Large intestine (tissue), 3 donors: ENCODE measurements at regions not wholly inside any gene's neighbourhood (a gene's known extent, or its start where the extent isn't known, plus 50 kb on each side); places are given as distances from the start of the nearest gene placed in this dataset.

ENCODE experiments used
- DNase-seq, 2 donors: peaks; one replicate each; pipeline versions ENCODE4 v3.0.0 to v3.0.0-alpha.2; 2013
- H3K27ac ChIP-seq: one replicate; pipeline ENCODE4 v1.5.1; 2013; ENCODE audit warnings: low read length
- H3K27me3 ChIP-seq: 2 replicates; pipeline ENCODE4 v1.6.1; 2013; ENCODE audit warnings: low read length; ENCODE audit not compliant: control insufficient read depth, insufficient read depth
- H3K36me3 ChIP-seq: 2 replicates; pipeline ENCODE4 v1.6.1; 2013; ENCODE audit warnings: low read length; ENCODE audit not compliant: control insufficient read depth, insufficient read depth
- H3K4me1 ChIP-seq: one replicate; pipeline ENCODE4 v1.6.1; 2013; ENCODE audit warnings: low read length; ENCODE audit not compliant: control insufficient read depth, insufficient read depth
- H3K4me3 ChIP-seq: one replicate; pipeline ENCODE4 v1.5.1; 2013; ENCODE audit warnings: low read length
- H3K9me3 ChIP-seq: one replicate; pipeline ENCODE4 v1.6.1; 2013; ENCODE audit warnings: mild to moderate bottlenecking, low read depth, low read length, moderate library complexity; ENCODE audit not compliant: control insufficient read depth
- WGBS: methylation state at CpG from one replicate; pipeline ENCODE4 v1.1.5; 2013; ENCODE audit warnings: low lambda C conversion rate; ENCODE audit not compliant: insufficient coverage; 5-methylcytosine and 5-hydroxymethylcytosine counted together

GRCh38 chr10:88107296-88108097 lies 244.1 kb downstream of the PTEN start:
- DNase-seq: no peak
- H3K4me3 ChIP-seq: no peak overlapping the region
- H3K9me3 ChIP-seq: no peaks in the 10 kb centered on the region
- H3K4me1 ChIP-seq: no peaks in the 10 kb centered on the region
- WGBS: no CpG with 5 or more reads among the region's 4 CpGs
- no peak overlapping the region for H3K27ac ChIP-seq
- H3K27me3 ChIP-seq: no peaks in the 10 kb centered on the region
- no peaks in the 10 kb centered on the region for H3K36me3 ChIP-seq

- Histone ChIP-seq H3K4me1 (no peaks in the 10 kb centered on the region), H3K27me3 (no peaks in the 10 kb centered on the region), H3K27ac (no peak overlapping the region), H3K4me3 (no peak overlapping the region), H3K36me3 (no peaks in the 10 kb centered on the region), H3K9me3 (no peaks in the 10 kb centered on the region)
- 100% methylated on average over 1 of the region's 2 CpGs for WGBS
- DNase-seq: no peak
Observed at GRCh38 chr10:88108115-88108610, 244.7 kb downstream of the PTEN start.

GRCh38 chr10:88110355-88110754 lies 246.9 kb downstream of the PTEN start:
- no peak for DNase-seq
- Histone ChIP-seq H3K9me3 (no peaks in the 10 kb centered on the region), H3K4me1 (no peaks in the 10 kb centered on the region), H3K36me3 (no peaks in the 10 kb centered on the region), H3K4me3 (no peak overlapping the region), H3K27me3 (no peaks in the 10 kb centered on the region), H3K27ac (no peak overlapping the region)

GRCh38 chr10:88110822-88111221 lies 247.4 kb downstream of the PTEN start:
- Histone ChIP-seq H3K9me3 (no peaks in the 10 kb centered on the region), H3K36me3 (no peaks in the 10 kb centered on the region), H3K27ac (no peak overlapping the region), H3K4me3 (no peak overlapping the region), H3K4me1 (no peaks in the 10 kb centered on the region), H3K27me3 (no peaks in the 10 kb centered on the region)
- no peak for DNase-seq
- 60% methylated on average over 1 of the region's 3 CpGs for WGBS

GRCh38 chr10:88111294-88111693 lies 247.9 kb downstream of the PTEN start:
- Histone ChIP-seq H3K36me3 (no peaks in the 10 kb centered on the region), H3K9me3 (no peaks in the 10 kb centered on the region)
- no CpG with 5 or more reads among the region's 2 CpGs for WGBS

GRCh38 chr10:88113232-88113631 lies 249.8 kb downstream of the PTEN start:
- no peak for DNase-seq
- Histone ChIP-seq H3K27me3 (no peaks in the 10 kb centered on the region), H3K36me3 (no peaks in the 10 kb centered on the region), H3K27ac (no peak overlapping the region), H3K9me3 (no peaks in the 10 kb centered on the region), H3K4me1 (no peaks in the 10 kb centered on the region), H3K4me3 (no peak overlapping the region)
- no CpG with 5 or more reads among the region's 1 CpG for WGBS

More at GRCh38 chr10:88111294-88111693, 247.9 kb downstream of the PTEN start:
- Histone ChIP-seq H3K27me3 (no peaks in the 10 kb centered on the region), H3K27ac (no peak overlapping the region), H3K4me3 (no peak overlapping the region), H3K4me1 (no peaks in the 10 kb centered on the region)
- DNase-seq: no peak

GRCh38 chr10:88113657-88114272 lies 250.3 kb downstream of the PTEN start:
- Histone ChIP-seq H3K36me3 (no peaks in the 10 kb centered on the region), H3K27me3 (no peaks in the 10 kb centered on the region), H3K4me3 (no peak overlapping the region), H3K27ac (no peak overlapping the region), H3K9me3 (no peaks in the 10 kb centered on the region), H3K4me1 (no peaks in the 10 kb centered on the region)
- WGBS: no CpG with 5 or more reads among the region's 2 CpGs
- peak in 1 of 2 donors; percentile 16 for DNase-seq

GRCh38 chr10:88114368-88114767 lies 250.9 kb downstream of the PTEN start:
- WGBS: 50% methylated on average over 2 of the region's 7 CpGs
- H3K27ac ChIP-seq: no peak overlapping the region

GRCh38 chr10:88115407-88115806 lies 252.0 kb downstream of the PTEN start:
- 100% methylated on average over 1 of the region's 3 CpGs for WGBS
- Histone ChIP-seq H3K4me3 (no peak overlapping the region), H3K27ac (no peak overlapping the region), H3K4me1 (no peaks in the 10 kb centered on the region), H3K36me3 (no peaks in the 10 kb centered on the region), H3K9me3 (no peaks in the 10 kb centered on the region), H3K27me3 (no peaks in the 10 kb centered on the region)
- no peak for DNase-seq

More at GRCh38 chr10:88114368-88114767, 250.9 kb downstream of the PTEN start:
- Histone ChIP-seq H3K27me3 (no peaks in the 10 kb centered on the region), H3K4me3 (no peak overlapping the region), H3K4me1 (no peaks in the 10 kb centered on the region), H3K9me3 (no peaks in the 10 kb centered on the region), H3K36me3 (no peaks in the 10 kb centered on the region)
- peak; percentile 69 to 74 for DNase-seq

- Histone ChIP-seq H3K9me3 (no peaks in the 10 kb centered on the region), H3K27me3 (no peaks in the 10 kb centered on the region), H3K36me3 (no peaks in the 10 kb centered on the region), H3K4me1 (no peaks in the 10 kb centered on the region), H3K4me3 (no peak overlapping the region), H3K27ac (no peak overlapping the region)
- WGBS: 100% methylated on average over 1 of the region's 1 CpG
- no peak for DNase-seq
Observed at GRCh38 chr10:88115968-88116367, 252.5 kb downstream of the PTEN start.
